ENCODE measurements at regions not wholly inside any gene's neighbourhood (a gene's known extent, or its start where the extent isn't known, plus 50 kb on each side); places are given as distances from the start of the nearest gene placed in this dataset.

GRCh38 chr1:157403203-157403602 is 149.1 kb downstream of the FCRL5 start:
- TF ChIP-seq POLR2AphosphoS5 (IDR thresholded peaks at IDR 0.05; ENCODE audit: low read depth) (no peak), CTCF (conservative IDR thresholded peaks at IDR 0.05; ENCODE audit: low read depth in 2 of 2) (no peak)
